ENCODE measurements at regions not wholly inside any gene's neighbourhood (a gene's known extent, or its start where the extent isn't known, plus 50 kb on each side); places are given as distances from the start of the nearest gene placed in this dataset.

GRCh38 chr6:77299931-77300330 is 163.4 kb downstream of the HTR1B start:
- Histone ChIP-seq H3K4me3 (ENCODE audit: low read length) (no peak overlapping the region), H3K4me1 (ENCODE audit: control insufficient read depth, insufficient read depth, low read length) (no peaks in the 10 kb centered on the region), H3K36me3 (ENCODE audit: control insufficient read depth, insufficient read depth, low read length) (no peaks in the 10 kb centered on the region), H3K27ac (ENCODE audit: low read length) (no peak overlapping the region), H3K9me3 (ENCODE audit: control insufficient read depth, insufficient read depth, low read length) (no peaks in the 10 kb centered on the region), H3K27me3 (ENCODE audit: control insufficient read depth, insufficient read depth, low read length) (no peaks in the 10 kb centered on the region)
- DNase-seq = no peak
- H3K4me1 Mint-ChIP-seq = no peaks in the 10 kb centered on the region
- no peak overlapping the region for H3K4me3 Mint-ChIP-seq
- intact Hi-C loops (cut with micrococcal nuclease) = no loop called here
- no peak for ATAC-seq
- no peaks in the 10 kb centered on the region for H3K36me3 Mint-ChIP-seq
- H3K27ac Mint-ChIP-seq = no peak overlapping the region
- no peak for TF ChIP-seq CTCF (IDR thresholded peaks at IDR 0.05)
- H3K9me3 Mint-ChIP-seq = peaks cover 17 to 18% of the 10 kb centered on the region in 2 donors
- WGBS (ENCODE audit: insufficient coverage) = no CpG with 5 or more reads among the region's 1 CpG
- no peaks in the 10 kb centered on the region for H3K27me3 Mint-ChIP-seq (ENCODE audit: low read depth in 2 of 2)

GRCh38 chr6:77298283-77298682 is 165.0 kb downstream of the HTR1B start:
- ATAC-seq = no peak
- H3K4me1 ChIP-seq (ENCODE audit: control insufficient read depth, insufficient read depth, low read length) = no peaks in the 10 kb centered on the region
- Mint-ChIP-seq H3K36me3 (no peaks in the 10 kb centered on the region), H3K4me1 (no peaks in the 10 kb centered on the region), H3K9me3 (peaks cover 7 to 12% of the 10 kb centered on the region in 2 donors), H3K27ac (no peak overlapping the region), H3K27me3 (ENCODE audit: low read depth in 2 of 2) (no peaks in the 10 kb centered on the region), H3K4me3 (no peak overlapping the region)
- intact Hi-C loops (cut with micrococcal nuclease) = no loop called here
- DNase-seq = no peak
- H3K27me3 ChIP-seq (ENCODE audit: control insufficient read depth, insufficient read depth, low read length) = no peaks in the 10 kb centered on the region
- no peak overlapping the region for H3K4me3 ChIP-seq (ENCODE audit: low read length)
- H3K9me3 ChIP-seq (ENCODE audit: control insufficient read depth, insufficient read depth, low read length) = no peaks in the 10 kb centered on the region
- no peak overlapping the region for H3K27ac ChIP-seq (ENCODE audit: low read length)
- WGBS (ENCODE audit: insufficient coverage) = no CpG with 5 or more reads among the region's 1 CpG
- no peaks in the 10 kb centered on the region for H3K36me3 ChIP-seq (ENCODE audit: control insufficient read depth, insufficient read depth, low read length)
- TF ChIP-seq CTCF (IDR thresholded peaks at IDR 0.05) = no peak

- Histone ChIP-seq H3K36me3 (ENCODE audit: control insufficient read depth, insufficient read depth, low read length) (no peaks in the 10 kb centered on the region), H3K9me3 (ENCODE audit: control insufficient read depth, insufficient read depth, low read length) (no peaks in the 10 kb centered on the region), H3K4me1 (ENCODE audit: control insufficient read depth, insufficient read depth, low read length) (no peaks in the 10 kb centered on the region), H3K27ac (ENCODE audit: low read length) (no peak overlapping the region), H3K4me3 (ENCODE audit: low read length) (no peak overlapping the region), H3K27me3 (ENCODE audit: control insufficient read depth, insufficient read depth, low read length) (no peaks in the 10 kb centered on the region)
- ATAC-seq = peak in 1 of 3 donors; percentile 71
- no peaks in the 10 kb centered on the region for H3K36me3 Mint-ChIP-seq
- intact Hi-C loops (cut with micrococcal nuclease) = no loop called here
- no peak overlapping the region for H3K27ac Mint-ChIP-seq
- no peak for TF ChIP-seq CTCF (IDR thresholded peaks at IDR 0.05)
- no peak overlapping the region for H3K4me3 Mint-ChIP-seq
- H3K27me3 Mint-ChIP-seq (ENCODE audit: low read depth in 2 of 2) = no peaks in the 10 kb centered on the region
- 18% methylated on average over 5 of the region's 7 CpGs for WGBS (ENCODE audit: insufficient coverage)
- peaks cover 3 to 8% of the 10 kb centered on the region in 2 donors for H3K9me3 Mint-ChIP-seq
- H3K4me1 Mint-ChIP-seq = no peaks in the 10 kb centered on the region
- DNase-seq = no peak
These were observed 170.4 kb downstream of the HTR1B start for GRCh38 chr6:77292564-77293546.

All from natural killer cell (primary cell).